ENCODE measurements at regions not wholly inside any gene's neighbourhood (a gene's known extent, or its start where the extent isn't known, plus 50 kb on each side); places are given as distances from the start of the nearest gene placed in this dataset.

GRCh38 chrY:15594179-15594578, 1069.8 kb downstream of the NLGN4Y start:
- TF ChIP-seq CTCF (IDR thresholded peaks at IDR 0.05) (no peak), POLR2A (IDR thresholded peaks at IDR 0.05) (no peak)
